HL-60 (cell line): ENCODE measurements at regions not wholly inside any gene's neighbourhood (a gene's known extent, or its start where the extent isn't known, plus 50 kb on each side); places are given as distances from the start of the nearest gene placed in this dataset.

ENCODE experiments used
- DNase-seq, 2 experiments: peaks; one replicate each; pipeline ENCODE4 v3.0.0-alpha.2; 2010 to 2020; ENCODE audit warnings: low read depth in 1 of 2, low spot score in 1 of 2
- H3K27ac ChIP-seq: fragments of 250-450 bp; sonication (Bioruptor Pico); replicated peaks from 2 replicates; pipeline ENCODE4 v1.5.1; 2020; ENCODE audit warnings: mild to moderate bottlenecking, moderate library complexity
- H3K27me3 ChIP-seq: fragments of 250-450 bp; sonication (Bioruptor Pico); 2 replicates; pipeline ENCODE4 v1.5.1; 2021; ENCODE audit warnings: mild to moderate bottlenecking, moderate library complexity; ENCODE audit not compliant: insufficient read depth, poor library complexity, severe bottlenecking
- H3K4me3 ChIP-seq: replicated peaks from 2 replicates; pipeline ENCODE4 v1.5.1; 2011; ENCODE audit warnings: mild to moderate bottlenecking, control low read depth, low read length; ENCODE audit not compliant: insufficient read depth
- CTCF ChIP-seq: IDR thresholded peaks from one replicate; pipeline ENCODE4 v1.5.1; 2011; ENCODE audit warnings: low read length, control low read depth, inconsistent platforms; ENCODE audit not compliant: insufficient read depth
- GABPA ChIP-seq: IDR thresholded peaks from 2 replicates; pipeline ENCODE4 v1.6.1; 2012; ENCODE audit warnings: low read depth
- POLR2AphosphoS5 ChIP-seq: IDR thresholded peaks from 2 replicates; pipeline ENCODE4 v1.6.1; 2012; ENCODE audit warnings: low read depth
- REST ChIP-seq: IDR thresholded peaks from 2 replicates; pipeline ENCODE4 v1.6.1; 2012; ENCODE audit warnings: low read depth; ENCODE audit not compliant: insufficient replicate concordance
- SPI1 ChIP-seq: IDR thresholded peaks from 2 replicates; pipeline ENCODE4 v1.6.1; 2012; ENCODE audit warnings: low read depth, mild to moderate bottlenecking, borderline replicate concordance

- Histone ChIP-seq H3K4me3 (no peak overlapping the region), H3K27me3 (no peaks in the 10 kb centered on the region), H3K27ac (no peak overlapping the region)
- TF ChIP-seq GABPA (no peak), POLR2AphosphoS5 (no peak), CTCF (no peak), REST (no peak), SPI1 (no peak)
- DNase-seq, result no peak
Observed at GRCh38 chr12:67534681-67535080, 113.9 kb upstream of the DYRK2 start.

- Histone ChIP-seq H3K27ac (no peak overlapping the region), H3K4me3 (no peak overlapping the region), H3K27me3 (no peaks in the 10 kb centered on the region)
- no peak for DNase-seq
- TF ChIP-seq CTCF (no peak), GABPA (no peak), POLR2AphosphoS5 (no peak), REST (no peak), SPI1 (no peak)
Observed at GRCh38 chr12:67535176-67535575, 113.4 kb upstream of the DYRK2 start.

GRCh38 chr12:67535971-67536370, 112.6 kb upstream of the DYRK2 start:
- TF ChIP-seq REST, result no peak
- no peak for TF ChIP-seq SPI1
- TF ChIP-seq CTCF, result no peak
- TF ChIP-seq POLR2AphosphoS5, result no peak
- TF ChIP-seq GABPA, result no peak
- Histone ChIP-seq H3K4me3 (no peak overlapping the region), H3K27ac (no peak overlapping the region), H3K27me3 (no peaks in the 10 kb centered on the region)
- no peak for DNase-seq
